Tibial nerve (tissue), 4 donors: ENCODE measurements at regions not wholly inside any gene's neighbourhood (a gene's known extent, or its start where the extent isn't known, plus 50 kb on each side); places are given as distances from the start of the nearest gene placed in this dataset.
"Not testable (repeated sequence)": the region's sequence is repeated elsewhere in the genome, so short reads cannot be mapped to it uniquely, and the experiment has no call there.

ENCODE experiments used
- EP300 ChIP-seq, 2 donors: sonication (generic); formaldehyde crosslinking; IDR thresholded peaks; one replicate each; pipeline ENCODE4 v1.6.1; 2017; ENCODE audit warnings: antibody characterized with exemption in 2 of 2, mild to moderate bottlenecking in 1 of 2
- TF ChIP-seq, protein P1 (sequence below), 5 experiments: fragments of 200-600 bp in 3 of 5; fragments of 450-650 bp in 2 of 5; sonication (generic) in 3 of 5; IDR thresholded peaks; one replicate each; pipeline ENCODE4 v1.5.1; 2016 to 2019; ENCODE audit warnings: antibody characterized with exemption in 5 of 5, mild to moderate bottlenecking in 3 of 5, moderate library complexity in 2 of 5

DNA sequence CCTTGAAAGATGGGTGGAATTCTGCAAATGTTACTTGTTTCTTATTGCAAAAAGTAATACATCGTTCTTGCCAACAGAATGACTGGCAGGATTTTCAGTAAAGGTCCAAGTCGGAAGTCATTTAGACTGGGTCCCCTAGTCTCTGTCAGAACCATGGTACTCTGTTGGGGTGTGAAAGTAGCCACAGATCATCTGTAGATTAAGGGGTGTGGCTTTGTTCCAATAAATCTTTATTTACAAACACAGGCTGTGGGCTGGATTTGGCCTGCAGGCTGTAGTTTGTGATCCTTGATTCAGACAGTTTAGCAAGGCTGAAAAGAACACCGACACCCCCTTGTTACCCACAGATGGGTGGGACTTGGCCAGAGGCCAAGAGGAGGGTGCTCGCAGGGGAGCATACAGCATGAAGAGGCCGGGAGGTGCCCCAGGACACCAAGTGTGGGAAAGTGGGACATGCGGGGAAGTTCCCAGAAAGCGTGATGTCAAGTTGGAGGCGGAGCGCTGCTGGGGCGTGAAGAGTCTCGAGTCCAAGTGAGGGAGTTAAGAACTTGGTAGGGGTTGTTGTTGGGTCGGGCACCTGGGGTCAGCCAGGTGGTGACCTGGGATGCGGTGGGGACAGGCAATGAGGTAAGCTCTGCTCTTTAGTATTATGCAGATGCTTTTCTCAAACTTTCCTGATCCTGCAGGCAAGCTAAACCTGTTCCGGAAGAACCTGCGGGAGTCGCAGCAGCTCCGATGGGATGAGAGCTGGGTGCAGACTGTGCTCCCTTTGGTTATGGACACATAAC, 175.7 kb downstream of the ADRA2C start:
- not testable (repeated sequence) for TF ChIP-seq EP300 (IDR thresholded peaks at IDR 0.05)
- TF ChIP-seq, protein P1, sequence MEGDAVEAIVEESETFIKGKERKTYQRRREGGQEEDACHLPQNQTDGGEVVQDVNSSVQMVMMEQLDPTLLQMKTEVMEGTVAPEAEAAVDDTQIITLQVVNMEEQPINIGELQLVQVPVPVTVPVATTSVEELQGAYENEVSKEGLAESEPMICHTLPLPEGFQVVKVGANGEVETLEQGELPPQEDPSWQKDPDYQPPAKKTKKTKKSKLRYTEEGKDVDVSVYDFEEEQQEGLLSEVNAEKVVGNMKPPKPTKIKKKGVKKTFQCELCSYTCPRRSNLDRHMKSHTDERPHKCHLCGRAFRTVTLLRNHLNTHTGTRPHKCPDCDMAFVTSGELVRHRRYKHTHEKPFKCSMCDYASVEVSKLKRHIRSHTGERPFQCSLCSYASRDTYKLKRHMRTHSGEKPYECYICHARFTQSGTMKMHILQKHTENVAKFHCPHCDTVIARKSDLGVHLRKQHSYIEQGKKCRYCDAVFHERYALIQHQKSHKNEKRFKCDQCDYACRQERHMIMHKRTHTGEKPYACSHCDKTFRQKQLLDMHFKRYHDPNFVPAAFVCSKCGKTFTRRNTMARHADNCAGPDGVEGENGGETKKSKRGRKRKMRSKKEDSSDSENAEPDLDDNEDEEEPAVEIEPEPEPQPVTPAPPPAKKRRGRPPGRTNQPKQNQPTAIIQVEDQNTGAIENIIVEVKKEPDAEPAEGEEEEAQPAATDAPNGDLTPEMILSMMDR (IDR thresholded peaks at IDR 0.05), result not testable (repeated sequence)
